NCI-H2196 (cell line): ENCODE measurements at regions not wholly inside any gene's neighbourhood (a gene's known extent, or its start where the extent isn't known, plus 50 kb on each side); places are given as distances from the start of the nearest gene placed in this dataset.
A peak's percentile ranks its signal among the peaks of the same experiment; 100 is the strongest.
"Not testable (repeated sequence)": the region's sequence is repeated elsewhere in the genome, so short reads cannot be mapped to it uniquely, and the experiment has no call there.

Experiments used
- DNase-seq: peaks from one replicate; lab custom pipeline; 2025; ENCODE audit not compliant: unreplicated experiment; lab: John Stamatoyannopoulos, UW

GRCh38 chr10:91002656-91003055, 81.8 kb upstream of the ANKRD1 start:
- no peak for DNase-seq

GRCh38 chr10:91003379-91003778, 82.5 kb upstream of the ANKRD1 start:
- DNase-seq = not testable (repeated sequence)

- DNase-seq = not testable (repeated sequence)
Observed at GRCh38 chr10:91005276-91005675, 84.4 kb upstream of the ANKRD1 start.

GRCh38 chr10:91006001-91006751, 85.3 kb upstream of the ANKRD1 start:
- DNase-seq = peak; percentile 39

DNA sequence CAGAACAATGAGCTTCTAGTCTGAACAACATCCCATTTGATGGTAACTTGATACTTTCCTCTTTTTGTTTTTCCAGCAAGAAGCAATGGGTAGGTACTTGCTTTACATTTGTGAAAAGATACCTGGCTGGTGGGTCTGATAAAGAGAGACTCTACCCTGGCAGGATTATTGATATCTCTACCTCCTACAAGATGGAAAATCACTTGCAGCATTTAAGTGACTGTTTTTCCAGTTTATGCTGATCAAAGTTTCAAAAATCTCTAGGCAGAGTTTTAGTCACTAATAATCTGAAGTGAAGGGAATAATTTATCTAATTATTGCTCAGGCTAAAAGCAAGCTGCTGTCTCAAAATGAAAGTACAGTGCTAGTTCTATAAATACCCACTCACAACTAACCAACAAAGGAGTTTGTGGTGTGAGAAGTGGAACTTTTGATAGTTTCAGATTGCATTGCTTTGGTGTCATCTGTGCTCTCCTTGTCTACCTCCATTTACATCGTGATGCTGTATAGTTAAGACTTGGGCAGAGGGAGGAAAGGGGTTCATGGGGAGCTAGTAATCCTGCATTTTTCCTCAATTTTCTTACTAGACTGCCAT, 86.0 kb upstream of the ANKRD1 start:
- DNase-seq = no peak

GRCh38 chr10:91007655-91008054, 86.8 kb upstream of the ANKRD1 start:
- DNase-seq = no peak

DNA sequence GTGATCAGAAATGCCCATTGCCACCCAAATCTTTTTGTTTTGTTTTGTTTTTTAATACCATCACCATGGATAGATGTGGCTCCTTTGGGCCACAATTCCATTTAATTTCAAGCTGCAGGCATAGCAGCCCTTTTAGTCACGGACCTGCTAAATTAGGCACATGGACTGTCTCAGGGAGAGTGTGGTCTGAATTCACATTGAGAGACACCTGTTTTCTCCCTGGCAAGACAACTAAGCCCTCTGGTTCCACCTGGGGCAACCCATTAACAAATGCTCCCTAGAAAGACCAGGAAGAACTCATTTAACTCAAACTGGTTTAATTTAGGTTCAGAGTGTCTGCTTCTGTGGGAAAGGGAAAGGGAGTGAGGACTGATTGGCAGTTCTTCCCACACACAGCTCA, 88.2 kb upstream of the ANKRD1 start:
- no peak for DNase-seq

- no peak for DNase-seq
Observed at GRCh38 chr10:91010952-91011351, 90.1 kb upstream of the ANKRD1 start.

GRCh38 chr10:91012502-91012901, 91.6 kb upstream of the ANKRD1 start:
- DNase-seq = no peak

DNA sequence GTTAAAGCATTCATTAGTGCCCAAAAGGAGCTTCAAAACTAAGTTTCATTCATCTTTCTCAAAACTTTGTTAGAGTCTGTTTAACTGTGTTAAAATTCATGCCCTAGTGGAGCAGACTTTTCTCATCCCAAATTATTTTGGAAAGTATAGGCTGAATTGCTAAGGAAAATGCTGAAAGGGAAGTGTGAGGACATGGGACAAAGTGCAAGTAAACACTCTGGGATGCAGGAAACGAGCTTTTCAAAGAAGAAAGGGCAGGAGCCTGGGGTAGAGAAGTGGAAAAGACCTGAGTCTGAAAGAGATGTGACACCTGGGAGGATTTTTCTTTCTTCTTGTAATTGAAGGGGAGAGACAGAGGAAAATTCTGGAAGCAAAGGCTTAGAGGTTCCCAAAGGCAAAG, 93.1 kb upstream of the ANKRD1 start:
- DNase-seq = no peak

DNA sequence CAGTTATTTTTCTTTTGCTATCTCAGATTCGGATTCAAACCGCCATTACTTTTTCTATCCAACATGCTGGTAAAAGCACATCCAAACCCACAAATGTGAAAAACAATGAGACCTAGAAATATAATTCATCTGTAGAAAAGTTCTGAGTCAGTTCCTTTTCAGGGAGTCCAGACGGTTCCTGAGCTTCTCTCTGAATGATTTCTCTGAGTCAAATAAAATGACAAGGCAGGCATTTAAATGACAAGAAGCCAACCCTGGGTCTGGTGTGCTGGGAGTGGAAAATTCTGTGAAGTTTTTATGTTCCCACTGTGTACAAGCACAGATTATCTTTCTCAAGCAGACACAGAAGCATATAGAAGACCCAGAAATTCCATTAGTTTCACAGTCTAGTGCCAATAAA, 96.3 kb upstream of the ANKRD1 start:
- no peak for DNase-seq

GRCh38 chr10:91021901-91022300, 101.0 kb upstream of the ANKRD1 start:
- no peak for DNase-seq

GRCh38 chr10:91022390-91022789, 101.5 kb upstream of the ANKRD1 start:
- DNase-seq = no peak

DNA sequence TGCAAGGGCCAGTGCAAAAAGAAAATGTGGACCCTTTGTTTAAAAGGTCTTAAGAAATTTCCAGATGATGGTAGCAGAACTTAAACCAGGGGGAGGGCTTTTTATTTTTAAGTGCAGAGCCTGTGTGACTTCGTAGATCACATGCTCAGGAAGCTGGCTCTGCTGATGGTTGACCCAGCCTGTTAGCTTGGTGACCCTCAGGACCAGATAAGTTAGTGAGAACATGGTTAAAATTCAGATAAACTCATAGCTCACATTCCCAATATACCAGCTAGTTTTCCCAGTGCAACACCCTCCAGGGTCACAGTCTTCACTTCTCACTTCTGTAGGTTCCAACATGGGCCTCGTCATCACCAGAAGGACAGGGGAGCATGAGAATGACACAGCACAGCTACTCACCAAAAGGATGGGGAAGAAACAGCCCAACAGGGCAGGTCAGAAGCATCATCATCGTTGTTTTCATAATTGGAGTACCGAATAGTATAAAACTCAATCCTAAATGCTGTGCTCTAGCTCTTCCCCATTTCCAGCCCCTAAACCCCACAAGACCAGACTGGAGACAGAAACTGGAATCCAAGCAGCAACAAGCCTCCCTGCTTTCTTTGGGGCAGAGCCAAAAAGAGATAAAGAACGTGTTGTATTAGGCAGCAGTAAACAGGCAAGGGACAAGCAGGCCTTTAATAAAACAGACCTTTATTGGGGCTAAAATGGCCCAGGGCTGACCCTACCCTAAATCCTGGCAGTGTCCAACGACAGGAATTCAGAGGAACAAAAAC, 102.2 kb upstream of the ANKRD1 start:
- DNase-seq = no peak

- DNase-seq = no peak
Observed at GRCh38 chr10:91023700-91024398, 103.0 kb upstream of the ANKRD1 start.

DNA sequence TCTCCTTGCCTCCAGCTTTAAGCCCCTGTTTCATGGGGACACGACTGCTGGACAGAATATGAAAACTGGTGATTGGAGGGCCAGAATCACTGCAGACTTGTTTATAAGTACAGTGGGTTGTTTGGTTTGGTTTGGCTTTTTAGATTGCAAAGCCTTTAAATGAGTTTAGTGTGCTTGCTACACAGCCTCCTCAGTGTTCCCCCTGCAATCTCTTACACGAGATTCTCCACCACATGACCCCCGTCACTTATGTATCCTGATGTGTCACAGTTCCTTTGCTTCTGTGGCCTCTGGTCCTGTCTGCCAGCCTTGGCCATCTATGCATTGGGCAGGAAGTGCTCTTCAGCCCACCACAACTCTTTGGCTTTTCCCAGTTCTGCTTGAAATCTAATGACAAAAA, 103.7 kb upstream of the ANKRD1 start:
- no peak for DNase-seq

GRCh38 chr10:91032611-91033206, 111.8 kb upstream of the ANKRD1 start:
- no peak for DNase-seq

- DNase-seq = no peak
Observed at GRCh38 chr10:91033324-91033950, 112.5 kb upstream of the ANKRD1 start.

DNA sequence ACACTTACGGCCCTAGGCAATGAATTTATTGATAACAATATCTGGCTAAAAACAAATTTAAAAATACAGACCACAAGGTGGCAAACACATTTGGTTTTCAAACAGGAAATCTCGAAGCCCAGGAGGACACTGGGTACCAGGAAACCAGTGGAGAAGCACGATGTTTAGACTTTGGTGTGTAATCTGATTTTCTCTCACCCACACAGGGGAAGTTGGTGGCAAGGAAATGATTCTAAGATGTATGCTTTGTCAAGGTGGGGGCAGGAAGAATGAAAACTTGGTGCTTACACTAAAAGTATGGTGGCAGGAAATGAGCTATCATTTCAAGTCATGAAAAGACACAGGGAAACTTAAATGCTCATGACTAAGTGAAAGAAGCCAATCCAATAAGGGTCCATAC, 113.2 kb upstream of the ANKRD1 start:
- no peak for DNase-seq

GRCh38 chr10:91034494-91035159, 113.7 kb upstream of the ANKRD1 start:
- DNase-seq = no peak
